ENCODE measurements at regions not wholly inside any gene's neighbourhood (a gene's known extent, or its start where the extent isn't known, plus 50 kb on each side); places are given as distances from the start of the nearest gene placed in this dataset.

GRCh38 chr17:74088285-74088933, 115.1 kb upstream of the RPL38 start:
- Histone ChIP-seq H3K27ac (no peak overlapping the region), H3K27me3 (peaks cover 0 to 13% of the 10 kb centered on the region in 2 donors), H3K36me3 (no peaks in the 10 kb centered on the region), H3K9me3 (peaks cover 0 to 5% of the 10 kb centered on the region in 2 donors), H3K4me1 (no peaks in the 10 kb centered on the region), H3K4me3 (no peak overlapping the region)
- no peak for TF ChIP-seq CTCF (IDR thresholded peaks at IDR 0.05)
- intact Hi-C loops (cut with DNase I): no loop called here
- ATAC-seq (no peak), DNase-seq (no peak)

GRCh38 chr17:74088934-74089329, 114.5 kb upstream of the RPL38 start:
- Histone ChIP-seq H3K36me3 (no peaks in the 10 kb centered on the region), H3K4me1 (no peaks in the 10 kb centered on the region), H3K27me3 (peaks cover 0 to 13% of the 10 kb centered on the region in 2 donors), H3K4me3 (no peak overlapping the region), H3K27ac (no peak overlapping the region), H3K9me3 (peaks cover 0 to 5% of the 10 kb centered on the region in 2 donors)
- no peak for TF ChIP-seq CTCF (IDR thresholded peaks at IDR 0.05)
- ATAC-seq: no peak
- no peak for DNase-seq
- intact Hi-C loops (cut with DNase I): no loop called here

- no peak for TF ChIP-seq CTCF (IDR thresholded peaks at IDR 0.05)
- Histone ChIP-seq H3K4me3 (no peak overlapping the region), H3K36me3 (no peaks in the 10 kb centered on the region), H3K27me3 (peaks cover 0 to 13% of the 10 kb centered on the region in 2 donors), H3K27ac (no peak overlapping the region), H3K9me3 (peaks cover 0 to 5% of the 10 kb centered on the region in 2 donors), H3K4me1 (no peaks in the 10 kb centered on the region)
- ATAC-seq (no peak), DNase-seq (no peak)
- intact Hi-C loops (cut with DNase I): no loop called here
Measured at GRCh38 chr17:74089380-74089779, 114.1 kb upstream of the RPL38 start.

GRCh38 chr17:74089869-74090464, 113.5 kb upstream of the RPL38 start:
- peak; percentile 82 for ATAC-seq
- TF ChIP-seq CTCF (IDR thresholded peaks at IDR 0.05): peak; percentile 51 to 59
- H3K27me3 ChIP-seq: peaks cover 0 to 13% of the 10 kb centered on the region in 2 donors
- H3K9me3 ChIP-seq: peaks cover 0 to 5% of the 10 kb centered on the region in 2 donors
- intact Hi-C loops (cut with DNase I): loop anchor here in 1 of 2 donors (10.0 kb wide), 1 partner anchor 65 kb away; no protein-coding TSS in a partner anchor
- H3K27ac ChIP-seq: no peak overlapping the region
- peak in 2 of 4 donors; percentile 11 to 69 for DNase-seq
- H3K4me3 ChIP-seq: no peak overlapping the region
- no peaks in the 10 kb centered on the region for H3K36me3 ChIP-seq
- H3K4me1 ChIP-seq: no peaks in the 10 kb centered on the region

- ATAC-seq (no peak), DNase-seq (no peak)
- no peak for TF ChIP-seq CTCF (IDR thresholded peaks at IDR 0.05)
- H3K36me3 ChIP-seq: no peaks in the 10 kb centered on the region
- no peaks in the 10 kb centered on the region for H3K4me1 ChIP-seq
- peaks cover 0 to 13% of the 10 kb centered on the region in 2 donors for H3K27me3 ChIP-seq
- intact Hi-C loops (cut with DNase I): loop anchor here in 1 of 2 donors (10.0 kb wide), 1 partner anchor 60 kb away; no protein-coding TSS in a partner anchor
- H3K9me3 ChIP-seq: no peaks in the 10 kb centered on the region
- no peak overlapping the region for H3K4me3 ChIP-seq
- no peak overlapping the region for H3K27ac ChIP-seq
Measured at GRCh38 chr17:74094651-74095050, 108.8 kb upstream of the RPL38 start.

Data from left lung (tissue), 4 donors.